ENCODE measurements at regions not wholly inside any gene's neighbourhood (a gene's known extent, or its start where the extent isn't known, plus 50 kb on each side); places are given as distances from the start of the nearest gene placed in this dataset.

DNA sequence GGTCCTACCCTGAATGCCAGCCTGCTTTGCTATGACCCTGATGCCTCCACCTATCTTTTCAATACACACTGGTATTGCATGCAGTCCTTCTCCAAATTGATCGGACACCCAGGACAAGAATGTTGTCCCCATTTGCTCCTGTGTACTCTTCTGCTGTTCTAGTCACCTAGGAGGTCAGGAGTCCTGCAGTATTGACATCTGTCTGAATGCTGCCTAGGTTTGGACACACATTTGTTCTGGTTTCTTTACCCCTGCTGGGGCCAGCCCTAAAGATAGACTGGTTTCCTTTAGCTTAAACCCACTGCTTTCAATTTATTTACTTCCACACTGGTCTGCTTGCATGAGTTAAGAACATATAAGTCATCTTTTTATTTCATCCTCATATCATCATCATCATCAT is 167.0 kb upstream of the CCN2 start:
- no peak overlapping the region for H3K56ac ChIP-seq (ENCODE audit: insufficient read length, low read depth, low read length)
- no peaks in the 10 kb centered on the region for H3K79me1 ChIP-seq (ENCODE audit: insufficient read depth, low read depth, low read length, poor library complexity, severe bottlenecking)
- H3K9me3 Mint-ChIP-seq, result no peaks in the 10 kb centered on the region
- H3K27ac ChIP-seq (ENCODE audit: insufficient read length, low read depth, low read length), result no peak overlapping the region
- H3T11ph ChIP-seq (ENCODE audit: low read length), result no peak overlapping the region
- H2BK5ac ChIP-seq (ENCODE audit: insufficient read length, low read length), result no peak overlapping the region
- no peak overlapping the region for H3K14ac ChIP-seq (ENCODE audit: insufficient read depth, low read length)
- H3K27me3 ChIP-seq (ENCODE audit: insufficient read depth, low read length), result peaks cover 2% of the 10 kb centered on the region; the same call in 1 of the 2 replicates
- H2BK20ac ChIP-seq (ENCODE audit: low read depth, low read length, poor library complexity, severe bottlenecking), result no peak overlapping the region
- H2AK5ac ChIP-seq (ENCODE audit: insufficient read length, low read length), result no peak overlapping the region
- TF ChIP-seq, protein P1, sequence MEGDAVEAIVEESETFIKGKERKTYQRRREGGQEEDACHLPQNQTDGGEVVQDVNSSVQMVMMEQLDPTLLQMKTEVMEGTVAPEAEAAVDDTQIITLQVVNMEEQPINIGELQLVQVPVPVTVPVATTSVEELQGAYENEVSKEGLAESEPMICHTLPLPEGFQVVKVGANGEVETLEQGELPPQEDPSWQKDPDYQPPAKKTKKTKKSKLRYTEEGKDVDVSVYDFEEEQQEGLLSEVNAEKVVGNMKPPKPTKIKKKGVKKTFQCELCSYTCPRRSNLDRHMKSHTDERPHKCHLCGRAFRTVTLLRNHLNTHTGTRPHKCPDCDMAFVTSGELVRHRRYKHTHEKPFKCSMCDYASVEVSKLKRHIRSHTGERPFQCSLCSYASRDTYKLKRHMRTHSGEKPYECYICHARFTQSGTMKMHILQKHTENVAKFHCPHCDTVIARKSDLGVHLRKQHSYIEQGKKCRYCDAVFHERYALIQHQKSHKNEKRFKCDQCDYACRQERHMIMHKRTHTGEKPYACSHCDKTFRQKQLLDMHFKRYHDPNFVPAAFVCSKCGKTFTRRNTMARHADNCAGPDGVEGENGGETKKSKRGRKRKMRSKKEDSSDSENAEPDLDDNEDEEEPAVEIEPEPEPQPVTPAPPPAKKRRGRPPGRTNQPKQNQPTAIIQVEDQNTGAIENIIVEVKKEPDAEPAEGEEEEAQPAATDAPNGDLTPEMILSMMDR (conservative IDR thresholded peaks at IDR 0.05), result no peak
- no peak overlapping the region for H2BK15ac ChIP-seq (ENCODE audit: low read depth, low read length)
- no peaks in the 10 kb centered on the region for H4K20me1 ChIP-seq (ENCODE audit: control insufficient read depth, insufficient read depth, insufficient read length)
- no peaks in the 10 kb centered on the region for H3K23me2 ChIP-seq (ENCODE audit: insufficient read length, low read depth, low read length, poor library complexity, severe bottlenecking)
- no peaks in the 10 kb centered on the region for H3K4me1 ChIP-seq (ENCODE audit: insufficient read depth, low read length)
- H4K8ac ChIP-seq (replicated peaks; ENCODE audit: insufficient read length, low read depth, low read length), result no peak overlapping the region
- H2BK12ac ChIP-seq (ENCODE audit: insufficient read length, low read depth, low read length), result no peak overlapping the region
- peaks cover 8% of the 10 kb centered on the region for H3K27me3 Mint-ChIP-seq (ENCODE audit: low read depth)
- H3K4ac ChIP-seq (ENCODE audit: low read depth, low read length), result no peak overlapping the region
- no peak overlapping the region for H3K23ac ChIP-seq (ENCODE audit: insufficient read length, low read depth, low read length)
- no peak overlapping the region for H4K91ac ChIP-seq (ENCODE audit: insufficient read length, low read depth, low read length)
- DNase-seq, result no peak
- no peak overlapping the region for H4K5ac ChIP-seq (ENCODE audit: insufficient read length, low read depth, low read length)
- H3K79me2 ChIP-seq (ENCODE audit: insufficient read depth, low read length), result no peaks in the 10 kb centered on the region
- H2AFZ ChIP-seq (ENCODE audit: low read length), result no peak overlapping the region
- no peak overlapping the region for H3K27ac Mint-ChIP-seq
- no peak overlapping the region for H3K18ac ChIP-seq (ENCODE audit: insufficient read length, low read depth, low read length)
- no CpG with 5 or more reads among the region's 1 CpG for WGBS (ENCODE audit: extremely low coverage, insufficient read length, low lambda C conversion rate)
- H3K4me3 Mint-ChIP-seq, result no peak overlapping the region
- H2BK120ac ChIP-seq (ENCODE audit: low read depth, low read length, poor library complexity, severe bottlenecking), result no peak overlapping the region
- H3K4me2 ChIP-seq (ENCODE audit: insufficient read depth, insufficient read length, low read length), result no peak overlapping the region
- H3K9ac ChIP-seq (ENCODE audit: extremely low read depth, insufficient read length, low read length), result no peak overlapping the region
- no peaks in the 10 kb centered on the region for H3K9me3 ChIP-seq (ENCODE audit: control insufficient read depth, low read depth, low read length)
- H3K4me1 Mint-ChIP-seq, result peaks cover 0 to 4% of the 10 kb centered on the region in 2 experiments; a peak in 1 of 4 replicates
- no peaks in the 10 kb centered on the region for H3K36me3 Mint-ChIP-seq (ENCODE audit: insufficient read depth in 1 of 3, low read depth in 3 of 3)
